ENCODE measurements at regions not wholly inside any gene's neighbourhood (a gene's known extent, or its start where the extent isn't known, plus 50 kb on each side); places are given as distances from the start of the nearest gene placed in this dataset.

- FAIRE-seq: no peak
- no peak for TF ChIP-seq CTCF (IDR thresholded peaks at IDR 0.05; ENCODE audit: insufficient read depth, missing control alignments)
- no peak for DNase-seq (ENCODE audit: insufficient read length, low spot score)
Observed at GRCh38 chr9:22682961-22683699, 236.5 kb downstream of the DMRTA1 start.

GRCh38 chr9:22683700-22684075 lies 237.1 kb downstream of the DMRTA1 start:
- TF ChIP-seq CTCF (IDR thresholded peaks at IDR 0.05; ENCODE audit: insufficient read depth, missing control alignments): no peak
- DNase-seq (ENCODE audit: insufficient read length, low spot score) (no peak), FAIRE-seq (no peak)

GRCh38 chr9:22693156-22693555 lies 246.5 kb downstream of the DMRTA1 start:
- FAIRE-seq (no peak), DNase-seq (ENCODE audit: insufficient read length, low spot score) (no peak)
- no peak for TF ChIP-seq CTCF (IDR thresholded peaks at IDR 0.05; ENCODE audit: insufficient read depth, missing control alignments)

- no peak for DNase-seq (ENCODE audit: insufficient read length, low spot score)
- no peak for TF ChIP-seq CTCF (IDR thresholded peaks at IDR 0.05; ENCODE audit: insufficient read depth, missing control alignments)
- no peak for FAIRE-seq
Observed at GRCh38 chr9:22700171-22700570, 253.5 kb downstream of the DMRTA1 start.

- no peak for FAIRE-seq
- no peak for TF ChIP-seq CTCF (IDR thresholded peaks at IDR 0.05; ENCODE audit: insufficient read depth, missing control alignments)
- DNase-seq (ENCODE audit: insufficient read length, low spot score): no peak
Observed at GRCh38 chr9:22718653-22719052, 272.0 kb downstream of the DMRTA1 start.

- DNase-seq (ENCODE audit: insufficient read length, low spot score) (no peak), FAIRE-seq (no peak)
- no peak for TF ChIP-seq CTCF (IDR thresholded peaks at IDR 0.05; ENCODE audit: insufficient read depth, missing control alignments)
Observed at GRCh38 chr9:22722492-22722891, 275.9 kb downstream of the DMRTA1 start.

- TF ChIP-seq CTCF (IDR thresholded peaks at IDR 0.05; ENCODE audit: insufficient read depth, missing control alignments): no peak
- DNase-seq (ENCODE audit: insufficient read length, low spot score) (no peak), FAIRE-seq (no peak)
Observed at GRCh38 chr9:22731786-22732185, 285.2 kb downstream of the DMRTA1 start.

Measured in D721Med (cell line).